GM12873 (cell line): ENCODE measurements at regions not wholly inside any gene's neighbourhood (a gene's known extent, or its start where the extent isn't known, plus 50 kb on each side); places are given as distances from the start of the nearest gene placed in this dataset.

Source experiments
- CTCF ChIP-seq: IDR thresholded peaks from 2 replicates; pipeline ENCODE4 v1.5.1; 2012; ENCODE audit warnings: low read depth, mild to moderate bottlenecking, moderate library complexity, low read length, control low read depth; ENCODE audit not compliant: insufficient read depth; ENCODE audit errors: missing control alignments

- no peak for TF ChIP-seq CTCF
These were observed 458.8 kb downstream of the TMEM232 start for GRCh38 chr5:110267714-110268113.

GRCh38 chr5:110268283-110268682, 458.2 kb downstream of the TMEM232 start:
- no peak for TF ChIP-seq CTCF

- no peak for TF ChIP-seq CTCF
These were observed 457.5 kb downstream of the TMEM232 start for GRCh38 chr5:110268985-110269384.

GRCh38 chr5:110269478-110270142, 456.9 kb downstream of the TMEM232 start:
- no peak for TF ChIP-seq CTCF

- no peak for TF ChIP-seq CTCF
These were observed 450.6 kb downstream of the TMEM232 start for GRCh38 chr5:110275878-110276277.

GRCh38 chr5:110288766-110289511, 437.5 kb downstream of the TMEM232 start:
- TF ChIP-seq CTCF = no peak

GRCh38 chr5:110289512-110289810, 437.0 kb downstream of the TMEM232 start:
- no peak for TF ChIP-seq CTCF
